AG04449 (cell line): ENCODE measurements at regions not wholly inside any gene's neighbourhood (a gene's known extent, or its start where the extent isn't known, plus 50 kb on each side); places are given as distances from the start of the nearest gene placed in this dataset.

Experiments
- CTCF ChIA-PET: fragments of 350-600 bp; formaldehyde crosslinking; extraction: SDS; loops from one replicate; lab custom pipeline; 2021; ENCODE audit warnings: antibody characterized with exemption; lab: Yijun Ruan, JAX
- POLR2A ChIA-PET: fragments of 400-600, 350-600 bp; formaldehyde crosslinking; extraction: SDS; loops from one replicate; lab custom pipeline; 2020; ENCODE audit warnings: antibody characterized with exemption, inconsistent platforms; lab: Yijun Ruan, JAX
- DNase-seq: peaks from one replicate; pipeline ENCODE4 v3.0.0-alpha.2; 2010; ENCODE audit warnings: low read depth, low spot score
- H3K4me3 ChIP-seq: 2 replicates; pipeline ENCODE4 v1.5.1; 2011; ENCODE audit warnings: low read depth, mild to moderate bottlenecking, control low read depth, low read length
- TF ChIP-seq, protein P1 (sequence below): IDR thresholded peaks from one replicate; pipeline ENCODE4 v1.5.1; 2011; ENCODE audit warnings: mild to moderate bottlenecking, moderate library complexity, low read length, control low read depth, inconsistent platforms; ENCODE audit not compliant: insufficient read depth; ENCODE audit errors: missing control alignments

GRCh38 chr4:114034189-114034588 lies 54.7 kb upstream of the ARSJ start:
- CTCF ChIA-PET = no interaction called here

GRCh38 chr4:114036426-114036825 lies 57.0 kb upstream of the ARSJ start:
- POLR2A ChIA-PET = no interaction called here
- CTCF ChIA-PET = interaction anchor here (1.0 kb wide), 1 partner anchor 14 kb away, joined by 3 read pairs; no protein-coding TSS in a partner anchor
- no peak overlapping the region for H3K4me3 ChIP-seq
- no peak for DNase-seq
- TF ChIP-seq, protein P1, sequence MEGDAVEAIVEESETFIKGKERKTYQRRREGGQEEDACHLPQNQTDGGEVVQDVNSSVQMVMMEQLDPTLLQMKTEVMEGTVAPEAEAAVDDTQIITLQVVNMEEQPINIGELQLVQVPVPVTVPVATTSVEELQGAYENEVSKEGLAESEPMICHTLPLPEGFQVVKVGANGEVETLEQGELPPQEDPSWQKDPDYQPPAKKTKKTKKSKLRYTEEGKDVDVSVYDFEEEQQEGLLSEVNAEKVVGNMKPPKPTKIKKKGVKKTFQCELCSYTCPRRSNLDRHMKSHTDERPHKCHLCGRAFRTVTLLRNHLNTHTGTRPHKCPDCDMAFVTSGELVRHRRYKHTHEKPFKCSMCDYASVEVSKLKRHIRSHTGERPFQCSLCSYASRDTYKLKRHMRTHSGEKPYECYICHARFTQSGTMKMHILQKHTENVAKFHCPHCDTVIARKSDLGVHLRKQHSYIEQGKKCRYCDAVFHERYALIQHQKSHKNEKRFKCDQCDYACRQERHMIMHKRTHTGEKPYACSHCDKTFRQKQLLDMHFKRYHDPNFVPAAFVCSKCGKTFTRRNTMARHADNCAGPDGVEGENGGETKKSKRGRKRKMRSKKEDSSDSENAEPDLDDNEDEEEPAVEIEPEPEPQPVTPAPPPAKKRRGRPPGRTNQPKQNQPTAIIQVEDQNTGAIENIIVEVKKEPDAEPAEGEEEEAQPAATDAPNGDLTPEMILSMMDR = no peak

More at GRCh38 chr4:114034189-114034588, 54.7 kb upstream of the ARSJ start:
- no peak for DNase-seq
- no peak overlapping the region for H3K4me3 ChIP-seq
- POLR2A ChIA-PET = no interaction called here
- TF ChIP-seq, protein P1 = no peak

- ChIA-PET POLR2A (no interaction called here), CTCF (no interaction called here)
- no peak for DNase-seq
- TF ChIP-seq, protein P1 = no peak
- no peak overlapping the region for H3K4me3 ChIP-seq
Measured at GRCh38 chr4:114036864-114037263, 57.4 kb upstream of the ARSJ start.

DNA sequence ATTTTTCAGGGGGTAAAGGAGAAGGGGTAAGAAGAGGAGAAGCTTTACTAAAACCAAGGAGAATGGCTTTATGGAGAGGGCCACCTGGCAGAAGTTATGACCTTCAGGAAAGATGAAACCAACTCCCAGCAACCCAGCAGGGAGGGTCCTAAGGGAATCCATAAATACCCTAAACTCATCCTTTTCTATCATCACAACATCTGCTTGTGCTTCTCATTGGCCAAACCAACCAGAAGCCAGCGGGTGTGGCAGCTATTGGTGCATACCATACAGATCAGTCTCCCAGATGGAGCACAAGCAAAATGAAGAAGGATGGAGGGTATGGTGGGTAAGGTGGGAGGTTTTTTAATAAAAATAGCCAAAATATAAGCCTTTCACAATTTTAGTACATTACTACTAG lies 58.5 kb upstream of the ARSJ start:
- DNase-seq = no peak
- TF ChIP-seq, protein P1 = no peak
- ChIA-PET POLR2A (no interaction called here), CTCF (interaction anchor here (1.5 kb wide), 1 partner anchor 12 kb away, joined by 8 read pairs; no protein-coding TSS in a partner anchor)
- no peak overlapping the region for H3K4me3 ChIP-seq

DNA sequence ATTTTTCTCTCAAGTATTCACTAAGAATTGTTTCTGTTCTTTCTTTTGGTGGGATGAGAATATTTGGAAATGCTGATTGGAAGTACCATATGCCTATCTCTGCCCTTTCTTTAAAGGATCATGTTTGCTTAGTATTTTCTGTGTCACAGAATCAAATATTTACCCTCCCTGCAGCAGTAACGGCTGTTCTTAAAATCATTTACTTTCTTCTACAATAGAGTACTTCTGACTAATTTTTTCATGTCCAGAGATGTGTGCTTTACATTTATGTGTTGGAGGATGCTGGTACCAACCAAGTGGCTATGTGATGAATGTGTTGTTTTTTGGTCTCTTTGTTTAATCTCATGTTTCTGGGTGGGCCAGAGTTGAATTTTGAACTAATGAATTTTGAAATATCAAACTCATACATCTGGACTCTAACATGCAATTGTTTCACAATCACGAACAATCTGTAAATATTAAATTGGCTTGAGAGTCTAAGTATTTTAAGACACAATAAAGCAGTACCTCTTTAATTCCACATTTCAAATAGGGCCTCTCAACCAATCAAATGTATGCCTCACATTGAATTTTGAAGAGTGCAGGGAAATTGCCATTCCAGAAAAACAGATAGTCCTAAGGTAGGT lies 59.4 kb upstream of the ARSJ start:
- DNase-seq = no peak
- no peak overlapping the region for H3K4me3 ChIP-seq
- TF ChIP-seq, protein P1 = no peak
- ChIA-PET CTCF (interaction anchor here (1.5 kb wide), 1 partner anchor 13 kb away, joined by 8 read pairs; no protein-coding TSS in a partner anchor), POLR2A (no interaction called here)

- DNase-seq = no peak
- TF ChIP-seq, protein P1 = no peak
- H3K4me3 ChIP-seq = no peak overlapping the region
- POLR2A ChIA-PET = interaction anchor here (1.0 kb wide), 1 partner anchor 81 kb away, joined by 5 read pairs; no protein-coding TSS in a partner anchor
- CTCF ChIA-PET = interaction anchor here (0.7 to 1.1 kb wide), 3 partner anchors 140 to 345 kb away, joined by 3 to 4 read pairs (median 4); no protein-coding TSS in a partner anchor
Measured at GRCh38 chr4:114040319-114041116, 61.1 kb upstream of the ARSJ start.
